ENCODE measurements at regions not wholly inside any gene's neighbourhood (a gene's known extent, or its start where the extent isn't known, plus 50 kb on each side); places are given as distances from the start of the nearest gene placed in this dataset.

- Histone ChIP-seq H3K4me3 (ENCODE audit: low read length) (no peak overlapping the region), H3K27ac (ENCODE audit: low read depth, low read length) (no peak overlapping the region), H3K9me3 (ENCODE audit: control insufficient read depth, low read length) (no peaks in the 10 kb centered on the region), H3K36me3 (ENCODE audit: control insufficient read depth, insufficient read depth, low read length) (no peaks in the 10 kb centered on the region), H3K9ac (ENCODE audit: extremely low read depth, low read length, poor library complexity, severe bottlenecking) (no peak overlapping the region), H3K4me1 (ENCODE audit: control insufficient read depth, insufficient read depth, low read length) (no peaks in the 10 kb centered on the region), H3K27me3 (ENCODE audit: control insufficient read depth, insufficient read depth, low read length, poor library complexity, severe bottlenecking) (no peaks in the 10 kb centered on the region)
- WGBS, 2 experiments (ENCODE audit: insufficient coverage in 1 of 2, insufficient read length in 1 of 2): 94 to 100% methylated on average over 2 to 4 of the region's 4 CpGs
- TF ChIP-seq, protein P1, sequence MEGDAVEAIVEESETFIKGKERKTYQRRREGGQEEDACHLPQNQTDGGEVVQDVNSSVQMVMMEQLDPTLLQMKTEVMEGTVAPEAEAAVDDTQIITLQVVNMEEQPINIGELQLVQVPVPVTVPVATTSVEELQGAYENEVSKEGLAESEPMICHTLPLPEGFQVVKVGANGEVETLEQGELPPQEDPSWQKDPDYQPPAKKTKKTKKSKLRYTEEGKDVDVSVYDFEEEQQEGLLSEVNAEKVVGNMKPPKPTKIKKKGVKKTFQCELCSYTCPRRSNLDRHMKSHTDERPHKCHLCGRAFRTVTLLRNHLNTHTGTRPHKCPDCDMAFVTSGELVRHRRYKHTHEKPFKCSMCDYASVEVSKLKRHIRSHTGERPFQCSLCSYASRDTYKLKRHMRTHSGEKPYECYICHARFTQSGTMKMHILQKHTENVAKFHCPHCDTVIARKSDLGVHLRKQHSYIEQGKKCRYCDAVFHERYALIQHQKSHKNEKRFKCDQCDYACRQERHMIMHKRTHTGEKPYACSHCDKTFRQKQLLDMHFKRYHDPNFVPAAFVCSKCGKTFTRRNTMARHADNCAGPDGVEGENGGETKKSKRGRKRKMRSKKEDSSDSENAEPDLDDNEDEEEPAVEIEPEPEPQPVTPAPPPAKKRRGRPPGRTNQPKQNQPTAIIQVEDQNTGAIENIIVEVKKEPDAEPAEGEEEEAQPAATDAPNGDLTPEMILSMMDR (conservative IDR thresholded peaks at IDR 0.05): no peak
- no peaks in the 10 kb centered on the region for H3K4me1 Mint-ChIP-seq
- H3K4me3 Mint-ChIP-seq: no peak overlapping the region
- no peaks in the 10 kb centered on the region for H3K27me3 Mint-ChIP-seq (ENCODE audit: insufficient read depth)
- no peak overlapping the region for H3K27ac Mint-ChIP-seq
- no peaks in the 10 kb centered on the region for H3K36me3 Mint-ChIP-seq (ENCODE audit: low read depth)
- no peak for DNase-seq
- no peaks in the 10 kb centered on the region for H3K9me3 Mint-ChIP-seq
These were observed 59.1 kb upstream of the ELAC2 start for GRCh38 chr17:13076905-13077304.

DNA sequence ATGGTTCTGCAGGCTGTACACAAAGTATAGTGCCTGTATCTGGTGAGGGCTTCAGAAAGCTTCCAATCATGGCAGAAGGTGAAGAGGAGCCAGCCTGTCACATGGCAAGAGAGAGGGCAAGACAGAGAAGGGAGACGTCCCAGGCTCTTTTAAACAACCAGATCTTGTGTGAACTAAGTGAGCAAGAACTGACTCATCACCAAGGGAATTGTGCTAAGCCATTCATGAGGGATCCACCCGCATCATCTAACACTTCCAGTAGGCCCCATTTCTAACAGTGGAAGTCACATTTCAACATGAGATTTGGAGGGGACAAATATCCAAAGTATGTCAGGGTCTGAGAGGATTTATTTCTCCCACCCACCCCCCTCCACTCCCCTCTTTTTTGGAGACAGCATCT is 56.2 kb upstream of the ELAC2 start:
- Mint-ChIP-seq H3K9me3 (peaks cover under 1% of the 10 kb centered on the region), H3K36me3 (ENCODE audit: low read depth) (no peaks in the 10 kb centered on the region), H3K4me3 (no peak overlapping the region), H3K27ac (no peak overlapping the region), H3K27me3 (ENCODE audit: insufficient read depth) (no peaks in the 10 kb centered on the region), H3K4me1 (no peaks in the 10 kb centered on the region)
- no peak for DNase-seq
- Histone ChIP-seq H3K4me3 (ENCODE audit: low read length) (no peak overlapping the region), H3K4me1 (ENCODE audit: control insufficient read depth, insufficient read depth, low read length) (no peaks in the 10 kb centered on the region), H3K9me3 (ENCODE audit: control insufficient read depth, low read length) (no peaks in the 10 kb centered on the region), H3K36me3 (ENCODE audit: control insufficient read depth, insufficient read depth, low read length) (no peaks in the 10 kb centered on the region), H3K9ac (ENCODE audit: extremely low read depth, low read length, poor library complexity, severe bottlenecking) (no peak overlapping the region), H3K27me3 (ENCODE audit: control insufficient read depth, insufficient read depth, low read length, poor library complexity, severe bottlenecking) (no peaks in the 10 kb centered on the region), H3K27ac (ENCODE audit: low read depth, low read length) (no peak overlapping the region)
- TF ChIP-seq, protein P1 (conservative IDR thresholded peaks at IDR 0.05): no peak
- 60 to 82% methylated on average over 2 of the region's 2 CpGs for WGBS, 2 experiments (ENCODE audit: insufficient coverage in 1 of 2, insufficient read length in 1 of 2)

GRCh38 chr17:13073018-13073417 is 55.2 kb upstream of the ELAC2 start:
- H3K4me1 ChIP-seq (ENCODE audit: control insufficient read depth, insufficient read depth, low read length): no peaks in the 10 kb centered on the region
- no peaks in the 10 kb centered on the region for H3K36me3 ChIP-seq (ENCODE audit: control insufficient read depth, insufficient read depth, low read length)
- H3K4me3 ChIP-seq (ENCODE audit: low read length): no peak overlapping the region
- H3K27me3 Mint-ChIP-seq (ENCODE audit: insufficient read depth): no peaks in the 10 kb centered on the region
- TF ChIP-seq, protein P1 (conservative IDR thresholded peaks at IDR 0.05): no peak
- H3K27ac ChIP-seq (ENCODE audit: low read depth, low read length): no peak overlapping the region
- no peaks in the 10 kb centered on the region for H3K27me3 ChIP-seq (ENCODE audit: control insufficient read depth, insufficient read depth, low read length, poor library complexity, severe bottlenecking)
- no peak overlapping the region for H3K4me3 Mint-ChIP-seq
- H3K9ac ChIP-seq (ENCODE audit: extremely low read depth, low read length, poor library complexity, severe bottlenecking): no peak overlapping the region
- H3K4me1 Mint-ChIP-seq: no peaks in the 10 kb centered on the region
- no peak for DNase-seq
- no peak overlapping the region for H3K27ac Mint-ChIP-seq
- H3K9me3 Mint-ChIP-seq: peaks cover 8% of the 10 kb centered on the region
- H3K9me3 ChIP-seq (ENCODE audit: control insufficient read depth, low read length): peaks cover 7% of the 10 kb centered on the region
- WGBS, 2 experiments (ENCODE audit: insufficient coverage in 1 of 2, insufficient read length in 1 of 2): 87 to 89% methylated on average over 4 of the region's 4 CpGs
- peaks cover 3% of the 10 kb centered on the region for H3K36me3 Mint-ChIP-seq (ENCODE audit: low read depth)
